SK-N-MC (cell line): ENCODE measurements at regions not wholly inside any gene's neighbourhood (a gene's known extent, or its start where the extent isn't known, plus 50 kb on each side); places are given as distances from the start of the nearest gene placed in this dataset.

Experiments used
- EZH2 ChIP-seq: fragments of 200-600 bp; sonication (generic); IDR thresholded peaks from one replicate; pipeline ENCODE4 v1.6.1; 2017; ENCODE audit warnings: antibody characterized with exemption
- POLR2AphosphoS5 ChIP-seq: IDR thresholded peaks from 2 replicates; pipeline ENCODE4 v1.6.1; 2012; ENCODE audit warnings: mild to moderate bottlenecking, low read depth, low read length, borderline replicate concordance

DNA sequence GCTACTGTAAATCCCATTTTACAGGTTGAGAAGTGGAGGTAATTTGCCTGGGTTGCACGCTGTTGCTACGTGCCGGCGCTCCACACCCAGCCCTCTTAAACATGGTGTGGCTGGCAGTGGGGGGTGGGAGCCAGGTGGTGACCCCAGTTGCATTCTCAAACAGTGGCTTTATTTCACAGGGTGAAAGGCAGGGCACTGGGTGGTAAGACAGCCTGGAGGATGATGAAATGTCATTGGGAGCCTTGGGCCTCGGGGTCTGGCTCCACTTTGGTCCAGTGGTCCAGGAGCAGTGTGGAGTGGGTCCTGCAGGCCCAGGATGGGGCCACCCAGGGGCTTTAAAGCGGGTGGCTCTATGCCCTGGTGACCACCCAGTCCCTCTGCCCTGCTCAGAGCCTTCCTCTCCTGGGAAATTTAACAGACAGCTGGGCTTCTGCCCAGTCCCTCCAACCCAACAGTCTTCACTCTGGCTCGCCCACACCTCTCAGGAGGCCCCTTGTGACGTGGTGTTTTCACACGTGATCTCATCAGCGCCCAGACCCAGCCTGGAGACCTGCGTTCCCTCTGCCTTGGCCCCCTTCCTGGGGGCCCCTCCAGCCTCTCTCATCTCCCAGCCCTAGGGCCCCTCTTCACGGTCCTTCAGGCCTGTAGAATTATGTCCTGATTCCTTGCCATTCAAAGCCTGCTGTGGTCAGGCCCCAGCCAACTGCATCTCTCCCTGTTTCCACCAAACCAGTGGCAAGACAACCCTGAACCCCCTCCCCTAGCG is 92.5 kb downstream of the INHBB start:
- TF ChIP-seq POLR2AphosphoS5 (no peak), EZH2 (no peak)
